Activated gamma-delta T cell treated with Interleukin-2 at 50 U/mL for 16 hours (primary cell): ENCODE measurements at regions not wholly inside any gene's neighbourhood (a gene's known extent, or its start where the extent isn't known, plus 50 kb on each side); places are given as distances from the start of the nearest gene placed in this dataset.
"Not testable (repeated sequence)": the region's sequence is repeated elsewhere in the genome, so short reads cannot be mapped to it uniquely, and the experiment has no call there.

Source experiments
- DNase-seq: peaks from one replicate; pipeline ENCODE4 v3.0.0-alpha.2; 2020

DNA sequence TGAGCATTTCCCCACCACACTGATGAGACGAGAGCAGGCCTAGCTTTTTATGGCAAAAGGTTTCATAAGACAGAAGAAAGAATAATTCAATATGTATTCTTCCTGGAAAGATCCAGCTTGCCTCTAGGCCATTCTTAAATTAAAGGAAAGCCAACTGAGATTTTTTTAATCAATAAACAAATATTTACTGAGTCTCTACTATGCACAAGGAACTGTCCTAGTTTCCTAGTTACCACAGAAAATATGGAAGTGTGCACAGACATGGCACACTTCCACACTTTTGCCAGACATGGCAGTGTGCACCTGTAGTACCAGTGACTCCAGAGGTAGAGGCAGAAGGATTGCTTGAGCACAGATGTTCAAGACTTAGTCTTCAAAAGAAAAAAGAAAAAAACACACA lies 281.0 kb downstream of the CETN3 start:
- DNase-seq = no peak

GRCh38 chr5:90119531-90119971 lies 290.0 kb downstream of the CETN3 start:
- DNase-seq = no peak

DNA sequence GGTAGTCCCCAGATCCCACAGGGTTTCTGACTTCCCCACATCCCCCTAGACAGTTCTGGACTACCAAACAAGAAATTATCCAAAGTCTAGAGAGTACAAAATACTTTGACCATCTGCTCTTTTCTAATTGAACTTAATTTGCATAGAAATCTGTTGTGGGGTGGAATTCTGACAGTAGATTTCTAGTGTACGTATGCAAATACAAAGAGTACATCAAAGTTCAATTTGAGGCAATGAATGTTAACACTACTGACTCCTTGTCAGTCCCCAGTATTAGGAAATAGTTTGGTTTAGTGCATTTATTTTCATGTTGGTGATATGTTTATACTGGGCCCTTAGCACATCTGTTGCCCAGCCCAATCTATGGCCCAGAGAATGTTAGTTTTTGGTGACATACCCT lies 292.6 kb downstream of the CETN3 start:
- DNase-seq = no peak

DNA sequence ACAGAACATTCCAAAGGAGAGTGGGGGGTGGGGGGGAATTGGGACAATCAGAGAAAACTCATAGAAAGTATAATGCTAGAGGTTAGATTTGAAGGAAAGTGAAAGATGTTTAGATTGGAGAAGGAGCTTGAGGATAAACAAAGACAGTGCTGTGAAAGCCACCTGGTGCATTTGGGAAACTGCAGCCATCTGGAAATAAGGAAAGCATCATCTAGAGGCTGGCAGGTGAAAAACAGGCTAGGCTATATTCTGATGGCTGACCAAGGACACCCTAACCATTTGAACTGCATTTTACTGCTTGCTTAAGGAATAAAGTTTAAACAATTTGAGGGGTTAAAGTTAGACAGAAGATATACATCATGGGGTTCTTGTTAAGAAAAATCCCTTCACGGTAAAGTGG lies 296.4 kb downstream of the CETN3 start:
- no peak for DNase-seq

- no peak for DNase-seq
Observed at GRCh38 chr5:90112033-90112692, 297.4 kb downstream of the CETN3 start.

DNA sequence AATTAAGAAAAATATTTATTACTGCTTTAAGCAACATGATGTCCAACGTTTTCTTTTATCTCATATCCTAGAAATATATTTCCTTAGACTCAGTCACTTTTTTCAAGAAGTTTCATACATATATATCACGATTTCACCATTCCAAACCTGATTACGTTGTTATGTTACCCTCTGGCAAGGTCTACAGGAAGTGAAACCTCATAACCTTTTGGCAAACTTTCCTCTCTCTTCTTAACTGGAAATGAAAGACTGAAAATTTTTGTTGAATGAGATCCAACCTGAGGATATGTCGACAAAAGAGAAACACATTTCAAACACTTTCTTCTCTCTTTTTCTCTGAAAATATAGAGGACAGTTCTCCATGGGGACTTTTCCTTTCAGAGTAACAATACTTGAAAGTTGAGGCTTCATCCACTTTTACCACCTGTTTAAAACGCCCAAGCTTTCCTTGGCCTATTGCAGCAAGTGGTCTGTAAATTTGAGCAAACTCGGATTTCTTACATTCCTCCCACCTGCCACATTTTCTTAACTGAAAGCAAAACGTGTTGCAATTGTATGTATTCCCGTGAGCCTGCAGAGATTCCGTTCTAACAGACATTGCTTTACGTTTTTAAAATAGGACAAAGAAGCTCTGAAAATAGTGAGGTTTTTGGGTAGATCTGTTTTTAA lies 298.1 kb downstream of the CETN3 start:
- DNase-seq = no peak

- DNase-seq = no peak
Observed at GRCh38 chr5:90109285-90109684, 300.3 kb downstream of the CETN3 start.

DNA sequence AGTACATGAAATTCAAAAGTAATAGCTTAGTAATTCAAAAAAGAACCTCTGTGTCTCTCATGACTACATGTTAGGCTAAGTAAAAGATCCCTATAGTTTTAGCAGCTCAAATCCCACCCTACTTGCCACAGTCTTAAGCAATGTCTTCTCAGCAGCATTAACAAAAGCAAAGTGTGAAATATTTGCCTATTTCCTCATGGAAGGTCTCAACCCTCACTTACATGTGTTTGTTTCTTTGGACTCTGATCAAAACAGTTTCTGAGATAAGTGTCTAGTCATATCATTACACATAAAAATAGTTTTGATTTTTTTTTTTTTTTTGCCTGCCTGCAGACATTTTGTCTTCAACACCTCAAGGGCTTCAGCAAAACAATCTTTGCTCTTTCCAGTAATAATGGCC lies 310.5 kb downstream of the CETN3 start:
- DNase-seq = no peak

GRCh38 chr5:90097082-90097477 lies 312.5 kb downstream of the CETN3 start:
- no peak for DNase-seq

GRCh38 chr5:90096415-90097081 lies 313.0 kb downstream of the CETN3 start:
- DNase-seq = no peak

GRCh38 chr5:90095292-90096060 lies 314.1 kb downstream of the CETN3 start:
- DNase-seq = no peak

GRCh38 chr5:90093751-90094485 lies 315.6 kb downstream of the CETN3 start:
- no peak for DNase-seq

DNA sequence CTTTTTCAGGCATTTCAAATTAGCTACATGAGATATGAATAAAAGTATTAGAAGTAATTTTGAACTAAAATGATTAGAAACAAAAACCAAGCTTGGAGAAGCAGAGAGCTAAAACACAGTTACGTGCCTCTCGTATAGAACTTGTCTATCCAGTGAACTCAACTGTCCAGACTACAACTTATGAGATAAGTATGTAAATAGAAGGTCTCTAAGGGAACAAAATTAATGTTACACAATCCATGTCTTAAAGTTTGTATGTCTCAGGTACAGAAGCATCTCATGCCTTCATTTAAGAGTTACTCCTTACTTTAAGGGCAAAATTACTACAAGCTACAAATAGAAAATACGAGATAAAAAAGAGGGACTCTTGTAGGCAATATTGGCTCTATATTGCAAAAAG lies 316.8 kb downstream of the CETN3 start:
- no peak for DNase-seq

DNA sequence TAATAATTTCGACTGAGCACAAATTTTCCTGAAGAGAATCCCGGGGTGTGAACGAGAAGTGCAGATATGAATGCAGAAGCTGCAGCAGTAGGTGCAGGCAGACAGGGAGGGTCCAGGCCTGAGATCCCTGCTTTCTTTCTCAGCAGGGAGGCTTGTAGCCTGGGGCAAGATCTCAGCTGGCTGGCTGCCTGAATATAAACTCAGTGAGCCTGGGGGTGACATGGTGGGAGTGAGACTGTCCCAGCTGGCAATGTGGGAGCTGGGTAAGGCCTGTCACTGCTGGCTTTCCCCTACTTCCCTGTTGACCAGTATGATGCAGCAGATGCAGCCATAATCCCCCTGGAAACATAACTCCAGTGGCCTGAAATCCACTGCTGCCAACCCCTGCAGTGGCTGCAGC lies 325.2 kb downstream of the CETN3 start:
- no peak for DNase-seq

GRCh38 chr5:90073026-90073570 lies 336.5 kb downstream of the CETN3 start:
- DNase-seq = not testable (repeated sequence)

DNA sequence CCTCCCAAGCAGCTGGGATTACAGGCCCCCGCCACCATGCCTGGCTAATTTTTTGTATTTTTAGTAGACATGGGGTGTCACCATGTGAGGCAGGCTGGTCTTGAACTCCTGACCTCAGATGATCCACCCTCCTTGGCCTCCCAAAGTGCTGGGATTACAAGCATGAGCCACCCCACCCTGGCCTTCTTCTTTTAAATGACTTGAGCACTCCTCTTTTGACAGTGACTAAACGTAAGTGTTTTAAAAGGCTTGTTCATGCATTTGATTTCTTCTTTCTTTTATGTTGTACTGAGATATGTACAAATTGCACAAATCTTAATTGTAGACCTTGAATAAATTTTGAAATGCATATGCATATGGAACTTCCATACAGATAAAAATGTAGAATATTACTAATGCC lies 337.9 kb downstream of the CETN3 start:
- no peak for DNase-seq

GRCh38 chr5:90071066-90071465 lies 338.5 kb downstream of the CETN3 start:
- no peak for DNase-seq

DNA sequence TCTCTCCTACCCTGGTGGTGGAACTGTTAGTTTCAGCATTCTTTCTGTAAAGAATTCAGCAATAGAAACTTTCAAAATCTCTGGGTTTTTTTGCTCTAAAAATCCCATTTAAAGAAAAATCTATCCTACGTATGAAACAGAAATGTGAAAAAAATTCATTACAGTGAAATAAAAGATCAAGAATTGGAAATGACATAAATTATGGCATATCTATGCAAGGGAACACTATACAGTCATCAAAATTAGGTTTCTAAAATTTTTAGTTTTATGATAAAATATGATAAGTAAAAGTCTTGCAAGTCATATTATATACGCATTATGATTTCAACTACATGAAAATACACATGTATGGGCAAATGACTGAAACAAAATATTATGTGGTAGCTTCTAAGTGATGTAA lies 342.6 kb downstream of the CETN3 start:
- DNase-seq = no peak

GRCh38 chr5:90056911-90057705 lies 352.4 kb downstream of the CETN3 start:
- DNase-seq = no peak

GRCh38 chr5:90055831-90056328 lies 353.7 kb downstream of the CETN3 start:
- DNase-seq = no peak

DNA sequence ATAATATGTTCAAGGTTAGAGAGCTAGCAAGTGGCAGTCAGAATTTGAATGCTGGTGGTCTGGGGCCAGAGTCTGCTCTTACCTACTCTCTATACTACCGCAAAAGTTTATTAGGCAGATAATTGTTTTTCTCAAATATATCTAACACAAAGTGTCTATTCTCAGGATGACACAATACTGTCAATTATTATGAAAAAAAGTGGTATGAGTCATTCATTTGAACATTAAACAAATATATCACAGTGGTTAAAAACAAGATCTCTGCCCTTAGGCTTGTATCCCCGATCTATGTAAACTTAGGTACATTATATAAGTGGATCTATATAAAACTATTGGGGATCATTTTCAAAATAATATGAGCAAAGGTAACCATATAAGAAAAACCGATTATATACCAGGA lies 354.9 kb downstream of the CETN3 start:
- DNase-seq = no peak
